ENCODE measurements at regions not wholly inside any gene's neighbourhood (a gene's known extent, or its start where the extent isn't known, plus 50 kb on each side); places are given as distances from the start of the nearest gene placed in this dataset.

- BruUV-seq (replicated peaks): no TSS peak
- Histone ChIP-seq H4K20me1 (ENCODE audit: insufficient read depth) (no peaks in the 10 kb centered on the region), H3K36me3 (ENCODE audit: control insufficient read depth in 1 of 2, insufficient read depth in 2 of 2, low read length in 2 of 2) (no peaks in the 10 kb centered on the region), H3K27ac (ENCODE audit: low read depth, low read length) (no peak overlapping the region), H3K27me3 (ENCODE audit: insufficient read depth, low read length) (no peaks in the 10 kb centered on the region), H2AFZ (ENCODE audit: low read depth, low read length, poor library complexity, severe bottlenecking) (no peak overlapping the region), H3K79me2 (ENCODE audit: insufficient read depth, low read length) (no peaks in the 10 kb centered on the region), H3K9ac (ENCODE audit: low read length) (no peak overlapping the region), H3K9me3 (ENCODE audit: control insufficient read depth in 1 of 2, insufficient read depth in 1 of 2, low read depth in 1 of 2, low read length in 2 of 2) (no peaks in the 10 kb centered on the region), H3K4me2 (ENCODE audit: low read length) (no peak overlapping the region), H3K4me3 (replicated peaks in 1 of 2; ENCODE audit: low read depth in 1 of 2, low read length in 2 of 2) (no peak overlapping the region), H3K9me2 (ENCODE audit: insufficient read depth) (no peaks in the 10 kb centered on the region), H3K4me1 (ENCODE audit: control insufficient read depth in 1 of 2, insufficient read depth in 2 of 2, low read length in 2 of 2) (no peaks in the 10 kb centered on the region)
- intact Hi-C loops (cut with micrococcal nuclease): no loop called here
- ATAC-seq: no peak
- ChIA-PET RAD21 (ENCODE audit: low non-redundant PET in 1 of 2, low total read pairs in 2 of 2, uncharacterized antibody in 2 of 2, unreplicated experiment in 2 of 2) (no interaction called here), POLR2A (no interaction called here), CTCF (no interaction called here)
- DNase-seq (ENCODE audit: low read depth, low spot score): no peak
- no peak for TF ChIP-seq EZH2 (IDR thresholded peaks at IDR 0.05)
- no peak for TF ChIP-seq ZBTB33 (IDR thresholded peaks at IDR 0.05; ENCODE audit: extremely low read depth, insufficient replicate concordance, low read length)
- no peak for TF ChIP-seq CBX3 (IDR thresholded peaks at IDR 0.05; ENCODE audit: low read depth)
- TF ChIP-seq ATF3 (IDR thresholded peaks at IDR 0.05): no peak
Measured at GRCh38 chr6:18837013-18837412, 449.9 kb downstream of the RNF144B start.

- Histone ChIP-seq H3K4me2 (ENCODE audit: low read length) (no peak overlapping the region), H3K4me3 (replicated peaks in 1 of 2; ENCODE audit: low read depth in 1 of 2, low read length in 2 of 2) (no peak overlapping the region), H3K9me2 (ENCODE audit: insufficient read depth) (no peaks in the 10 kb centered on the region), H4K20me1 (ENCODE audit: insufficient read depth) (no peaks in the 10 kb centered on the region), H2AFZ (ENCODE audit: low read depth, low read length, poor library complexity, severe bottlenecking) (no peak overlapping the region), H3K9ac (ENCODE audit: low read length) (no peak overlapping the region), H3K79me2 (ENCODE audit: insufficient read depth, low read length) (no peaks in the 10 kb centered on the region), H3K9me3 (ENCODE audit: control insufficient read depth in 1 of 2, insufficient read depth in 1 of 2, low read depth in 1 of 2, low read length in 2 of 2) (no peaks in the 10 kb centered on the region), H3K4me1 (ENCODE audit: control insufficient read depth in 1 of 2, insufficient read depth in 2 of 2, low read length in 2 of 2) (no peaks in the 10 kb centered on the region), H3K36me3 (ENCODE audit: control insufficient read depth in 1 of 2, insufficient read depth in 2 of 2, low read length in 2 of 2) (no peaks in the 10 kb centered on the region), H3K27ac (ENCODE audit: low read depth, low read length) (no peak overlapping the region), H3K27me3 (ENCODE audit: insufficient read depth, low read length) (no peaks in the 10 kb centered on the region)
- ChIA-PET RAD21 (ENCODE audit: low non-redundant PET in 1 of 2, low total read pairs in 2 of 2, uncharacterized antibody in 2 of 2, unreplicated experiment in 2 of 2) (no interaction called here), CTCF (no interaction called here), POLR2A (no interaction called here)
- ATAC-seq: no peak
- intact Hi-C loops (cut with micrococcal nuclease): no loop called here
- TF ChIP-seq EZH2 (IDR thresholded peaks at IDR 0.05) (no peak), POLR2A (IDR thresholded peaks at IDR 0.05; ENCODE audit: borderline replicate concordance, extremely low read depth, insufficient read depth, insufficient read length) (no peak), SIN3A (IDR thresholded peaks at IDR 0.05; ENCODE audit: low read depth) (no peak), FOSL1 (IDR thresholded peaks at IDR 0.05; ENCODE audit: low read depth) (no peak), ZNF274 (IDR thresholded peaks at IDR 0.05; ENCODE audit: low read depth, low read length) (no peak), YY1 (IDR thresholded peaks at IDR 0.05; ENCODE audit: extremely low read depth, insufficient replicate concordance, low read depth, low read length) (no peak), SRF (IDR thresholded peaks at IDR 0.05; ENCODE audit: low read depth) (no peak), CBX3 (IDR thresholded peaks at IDR 0.05; ENCODE audit: low read depth) (no peak), RAD21 (IDR thresholded peaks at IDR 0.05; ENCODE audit: low read depth) (no peak), POLR2AphosphoS5 (IDR thresholded peaks at IDR 0.05; ENCODE audit: low read depth, low read length) (no peak), MAX (IDR thresholded peaks at IDR 0.05) (no peak), ATF3 (IDR thresholded peaks at IDR 0.05) (no peak), JUND (IDR thresholded peaks at IDR 0.05) (no peak), ZFX (IDR thresholded peaks at IDR 0.05) (no peak), TCF7L2 (IDR thresholded peaks at IDR 0.05; ENCODE audit: borderline replicate concordance, extremely low read depth, insufficient read depth, insufficient read length) (no peak)
- no peak for DNase-seq (ENCODE audit: low read depth, low spot score)
- BruUV-seq (replicated peaks): no TSS peak
Measured at GRCh38 chr6:18842534-18842933, 455.4 kb downstream of the RNF144B start.
